ENCODE measurements at regions not wholly inside any gene's neighbourhood (a gene's known extent, or its start where the extent isn't known, plus 50 kb on each side); places are given as distances from the start of the nearest gene placed in this dataset.
"Not testable (repeated sequence)": the region's sequence is repeated elsewhere in the genome, so short reads cannot be mapped to it uniquely, and the experiment has no call there.

GRCh38 chr7:155377838-155378579 is 79.9 kb upstream of the EN2 start:
- DNase-seq, result no peak

GRCh38 chr7:155378580-155378934 is 79.4 kb upstream of the EN2 start:
- DNase-seq, result no peak

DNA sequence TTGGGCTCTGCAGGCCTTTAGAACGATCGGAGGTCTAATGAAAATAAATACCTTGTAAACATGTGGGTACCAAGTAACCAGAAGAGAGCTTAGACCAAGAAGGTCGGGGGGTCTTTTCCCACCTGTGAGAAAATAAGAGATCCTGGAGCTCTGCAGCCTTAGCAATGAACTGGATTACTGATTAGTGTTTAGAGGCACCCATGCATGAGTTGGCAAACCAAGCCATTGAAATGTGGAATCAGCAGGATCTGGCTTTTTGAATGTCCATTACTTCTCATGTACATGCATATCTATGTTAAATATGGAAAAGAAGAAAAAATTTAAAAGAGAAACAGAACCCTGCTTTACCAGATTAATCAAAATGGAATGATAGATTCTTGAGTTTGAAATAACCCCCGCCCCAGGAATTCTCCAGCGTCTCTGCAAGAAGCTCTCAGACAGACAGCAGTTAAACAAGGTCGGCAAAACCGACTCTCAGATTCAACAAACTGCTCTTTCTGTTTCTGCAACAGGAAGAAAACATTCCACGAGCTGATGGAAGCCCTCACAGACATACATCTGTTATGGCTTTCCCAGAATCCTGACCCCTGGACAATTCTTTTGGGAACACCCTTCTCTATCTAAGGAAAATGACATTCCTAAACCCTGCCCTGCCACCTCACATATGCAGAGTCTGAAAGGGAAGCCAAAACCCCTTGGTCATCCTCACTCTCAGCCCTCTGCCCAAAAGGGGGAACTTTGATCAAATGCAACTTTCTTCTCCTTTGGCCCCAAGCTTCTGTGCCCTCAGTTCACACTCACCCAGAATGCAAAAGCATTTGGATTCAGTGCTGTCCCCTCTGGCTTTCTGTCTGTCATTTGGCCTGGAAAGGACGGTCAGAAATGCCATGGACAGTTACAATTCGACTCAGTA is 78.7 kb upstream of the EN2 start:
- DNase-seq, result no peak

DNA sequence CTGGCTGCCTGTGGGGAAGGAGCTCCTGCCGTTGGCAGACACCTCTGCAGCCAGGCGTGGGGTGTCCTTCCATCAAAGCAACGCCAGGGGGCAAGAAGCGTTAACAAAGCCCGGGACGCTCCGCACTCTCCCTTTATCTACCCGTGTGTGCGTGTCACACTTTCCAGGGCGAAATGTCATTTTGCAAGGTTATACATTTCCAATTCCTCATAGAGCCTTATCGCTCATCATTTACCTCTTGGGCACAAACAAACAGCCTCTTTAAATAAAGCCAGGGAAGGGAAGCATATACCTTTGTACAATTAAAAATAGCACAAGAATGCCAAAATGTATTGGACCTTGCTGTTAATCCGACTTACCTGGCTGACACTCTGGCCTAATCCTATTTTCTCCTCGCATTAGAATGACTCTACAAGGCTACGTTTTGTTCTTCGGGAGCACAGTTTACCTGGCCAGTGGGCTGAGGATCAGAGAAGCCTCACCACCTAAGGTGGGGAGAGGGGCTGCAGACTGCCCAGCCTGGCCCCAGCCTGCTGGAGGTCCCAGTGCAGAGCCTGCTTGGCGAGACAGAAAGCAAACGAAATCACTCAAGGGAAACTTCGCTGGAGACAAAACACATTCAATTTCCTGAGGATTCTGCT is 77.6 kb upstream of the EN2 start:
- peak; percentile 82 for DNase-seq

DNA sequence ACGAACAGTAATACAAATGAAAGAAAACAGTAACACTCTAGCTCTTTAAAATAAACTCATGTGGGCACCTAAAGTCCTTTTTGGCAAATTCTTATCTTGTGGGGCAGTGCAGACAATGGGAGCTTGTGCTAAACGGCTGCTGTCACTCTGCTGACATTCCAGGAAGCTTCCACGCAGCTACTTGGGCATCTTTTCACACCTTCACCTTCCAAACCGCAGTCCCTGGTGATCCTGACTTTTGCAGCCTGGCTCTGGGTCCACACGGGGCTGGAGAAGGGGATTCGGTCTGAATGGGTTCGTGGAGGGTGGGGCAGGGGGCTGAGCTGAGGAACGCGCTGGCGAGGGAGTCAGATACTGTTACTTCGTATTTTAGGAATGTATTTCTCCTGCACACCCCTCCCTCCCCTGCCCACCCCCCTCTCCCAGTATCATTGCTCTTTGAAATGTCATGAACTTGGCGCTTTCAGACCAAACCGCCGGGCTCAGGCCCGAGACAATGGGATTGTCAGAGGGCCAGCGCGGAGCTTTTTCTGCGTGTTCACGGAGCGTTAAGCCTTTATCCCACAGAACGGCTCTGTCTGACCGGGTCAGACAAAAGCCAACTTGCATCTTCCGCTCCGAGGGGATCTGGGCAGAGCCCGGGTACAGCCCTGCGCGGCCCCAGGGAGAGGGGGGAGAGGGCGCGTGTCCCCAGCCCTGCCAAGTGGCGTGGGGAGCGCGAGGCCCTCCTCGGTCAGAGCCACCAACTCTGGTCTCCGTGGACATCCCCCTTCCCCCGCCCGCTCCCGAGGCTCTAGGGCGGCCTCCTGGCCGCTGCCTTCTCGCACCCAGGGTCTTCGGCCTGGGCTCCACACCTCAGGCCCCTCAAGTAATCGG is 76.7 kb upstream of the EN2 start:
- no peak for DNase-seq

- no peak for DNase-seq
Observed at GRCh38 chr7:155381852-155382801, 75.8 kb upstream of the EN2 start.

- no peak for DNase-seq
Observed at GRCh38 chr7:155382802-155383171, 75.1 kb upstream of the EN2 start.

DNA sequence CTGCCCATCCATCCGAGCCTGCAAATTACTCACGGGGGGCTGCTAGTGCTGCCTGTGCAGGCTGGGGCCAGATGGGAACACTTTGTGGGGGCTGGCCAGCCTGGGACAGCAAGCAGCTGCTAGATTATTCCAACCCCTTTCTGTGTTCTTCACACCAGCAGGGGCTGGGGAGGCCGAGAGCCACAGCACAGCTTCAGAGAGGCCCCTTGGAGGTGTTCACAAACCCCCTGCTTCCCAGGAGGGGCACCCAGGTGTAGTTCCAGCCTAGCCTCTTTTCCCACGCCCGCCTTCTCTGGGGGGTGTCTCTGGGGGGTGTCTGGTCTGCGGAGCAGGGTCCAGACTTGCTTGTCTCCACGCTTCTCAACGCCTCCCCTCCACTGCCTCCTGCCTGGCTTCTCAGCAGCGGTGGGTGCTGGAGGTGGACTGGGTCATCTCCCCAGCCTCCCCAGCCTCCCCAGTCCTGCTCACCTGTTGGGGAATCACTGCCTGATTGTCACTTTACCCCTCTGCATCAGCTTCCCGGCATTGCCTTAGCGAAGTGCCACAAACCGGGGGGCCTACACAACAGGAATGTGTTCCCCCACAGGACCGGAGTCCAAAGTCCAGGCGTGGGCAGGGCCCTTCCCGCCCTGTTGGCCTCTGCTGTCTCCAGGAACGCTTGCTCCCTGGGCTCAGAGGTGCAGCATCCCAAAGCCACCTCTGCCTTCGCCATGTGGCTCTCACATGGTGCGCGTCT is 74.0 kb upstream of the EN2 start:
- no peak for DNase-seq

GRCh38 chr7:155384751-155385150 is 73.2 kb upstream of the EN2 start:
- no peak for DNase-seq

- DNase-seq, result not testable (repeated sequence)
Observed at GRCh38 chr7:155385182-155385581, 72.7 kb upstream of the EN2 start.

GRCh38 chr7:155386608-155387007 is 71.3 kb upstream of the EN2 start:
- no peak for DNase-seq

DNA sequence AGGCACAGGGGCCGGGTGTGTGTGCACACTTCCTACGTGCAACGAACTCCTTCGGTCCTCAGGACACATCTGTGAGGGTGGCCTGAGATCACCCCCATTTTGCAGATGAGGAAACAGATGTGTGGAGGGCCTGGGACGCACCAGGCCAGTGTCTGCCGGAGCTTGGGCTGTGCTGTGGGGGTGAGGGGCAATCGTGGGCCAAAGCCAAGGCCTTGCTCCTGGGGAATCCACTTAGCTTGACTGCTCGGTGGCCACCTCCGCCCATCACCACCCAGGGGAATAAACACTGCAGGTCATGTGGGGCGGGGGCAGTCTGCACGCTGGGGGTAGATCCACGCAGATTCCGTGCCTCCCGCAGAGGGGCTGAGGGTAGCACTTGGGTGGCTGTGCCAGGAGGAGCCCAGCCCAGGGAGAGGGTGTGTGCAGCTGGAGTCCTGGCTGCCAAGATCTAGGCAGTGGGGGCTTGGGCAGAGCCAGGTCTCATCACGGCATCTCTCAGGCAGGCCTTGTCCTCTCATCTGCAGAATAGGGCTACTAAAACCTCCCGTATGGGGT is 70.8 kb upstream of the EN2 start:
- no peak for DNase-seq

DNA sequence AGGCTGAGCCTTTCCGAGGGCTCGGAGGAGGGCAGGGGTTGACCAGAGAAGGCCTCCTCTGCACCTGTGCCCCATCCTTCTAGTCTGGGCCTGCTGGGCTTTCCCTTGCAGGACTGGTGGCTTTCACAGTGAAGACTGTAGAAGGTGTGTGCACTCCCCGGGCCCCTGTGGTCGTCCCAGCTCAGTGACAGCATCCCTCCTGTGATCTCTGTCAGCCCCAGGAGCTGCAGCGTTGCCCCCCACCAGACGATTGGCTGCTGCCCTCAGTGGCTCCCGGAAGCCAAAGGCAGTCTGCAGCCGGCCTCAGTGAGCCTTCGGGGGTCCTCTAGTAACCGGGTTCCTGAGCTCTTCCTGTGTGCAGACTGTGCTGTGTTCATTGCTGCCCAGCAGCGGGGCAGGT is 69.4 kb upstream of the EN2 start:
- no peak for DNase-seq

- DNase-seq, result no peak
Observed at GRCh38 chr7:155391414-155391813, 66.5 kb upstream of the EN2 start.

DNA sequence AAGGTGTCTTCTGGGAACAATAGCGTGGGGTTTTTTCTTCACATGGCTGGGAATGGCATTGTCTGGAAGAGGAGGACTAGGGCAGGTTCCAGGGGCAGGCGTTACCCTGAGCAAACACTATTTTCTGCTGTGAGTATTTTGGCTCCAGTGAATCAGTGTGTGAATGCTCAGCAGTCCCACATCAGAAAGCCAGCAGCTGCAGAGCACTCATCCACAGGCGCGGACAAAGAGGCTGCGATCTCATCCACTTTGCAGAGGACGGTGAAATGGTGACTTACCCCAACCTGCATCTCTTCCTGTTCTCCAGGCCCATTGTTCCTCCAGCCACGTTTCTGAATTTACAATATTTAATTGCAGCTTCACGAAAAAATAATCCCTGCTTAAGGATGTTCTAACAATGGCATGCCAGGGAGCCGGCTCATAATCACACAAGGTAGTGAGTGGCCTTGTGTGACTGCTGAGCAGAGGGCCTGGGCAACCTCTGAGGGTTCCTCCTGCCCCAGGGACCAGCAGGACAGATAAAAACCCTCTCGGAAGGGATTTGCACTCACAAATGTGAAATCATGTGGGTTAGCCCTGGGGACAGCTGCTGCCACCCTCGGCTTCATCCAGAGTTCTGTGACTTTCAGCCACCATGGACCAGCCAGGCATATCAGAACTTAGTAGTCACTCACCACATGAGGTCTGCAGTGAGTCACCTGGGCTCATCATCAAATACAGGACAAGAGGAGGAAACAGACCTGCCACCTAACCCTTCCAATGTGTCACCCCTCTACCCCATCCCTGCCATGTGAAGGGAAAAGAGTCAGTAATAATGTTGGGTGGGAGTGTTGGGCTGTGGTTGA is 65.0 kb upstream of the EN2 start:
- no peak for DNase-seq

DNA sequence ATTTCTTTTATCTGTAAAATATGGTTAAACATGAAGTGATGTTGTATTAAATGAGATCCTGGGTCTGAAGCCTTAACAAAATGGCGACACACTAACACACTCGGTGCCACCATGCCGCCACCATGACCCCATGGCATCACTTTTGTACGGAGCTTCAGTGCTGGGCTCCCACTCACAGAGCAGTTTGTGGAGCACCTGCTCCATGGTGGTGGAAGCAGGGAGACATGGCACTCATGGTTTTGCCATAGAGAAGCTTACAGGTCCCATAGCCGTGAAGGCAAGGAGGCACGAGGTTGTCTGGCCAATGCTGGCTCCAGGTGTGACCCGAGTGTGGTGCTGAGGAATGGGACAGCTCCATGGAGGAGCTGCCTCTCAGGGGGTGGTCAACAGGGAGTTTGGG is 63.5 kb upstream of the EN2 start:
- no peak for DNase-seq

- no peak for DNase-seq
Observed at GRCh38 chr7:155395176-155395797, 62.6 kb upstream of the EN2 start.

GRCh38 chr7:155396661-155397060 is 61.3 kb upstream of the EN2 start:
- no peak for DNase-seq
